ENCODE measurements at regions not wholly inside any gene's neighbourhood (a gene's known extent, or its start where the extent isn't known, plus 50 kb on each side); places are given as distances from the start of the nearest gene placed in this dataset.
"Not testable (repeated sequence)": the region's sequence is repeated elsewhere in the genome, so short reads cannot be mapped to it uniquely, and the experiment has no call there.

- TF ChIP-seq CTCF (tag by site-specific recombination; IDR thresholded peaks at IDR 0.05); ZNF639 (tag by site-specific recombination; IDR thresholded peaks at IDR 0.05); ZNF561 (tag by site-specific recombination; IDR thresholded peaks at IDR 0.05; ENCODE audit: borderline replicate concordance); ZBTB49 (tag by site-specific recombination; IDR thresholded peaks at IDR 0.05; ENCODE audit: low read depth); ZNF629 (tag by site-specific recombination; IDR thresholded peaks at IDR 0.05); REPIN1 (tag by site-specific recombination; IDR thresholded peaks at IDR 0.05; ENCODE audit: low read depth); ZNF155 (tag by site-specific recombination; IDR thresholded peaks at IDR 0.05): not testable (repeated sequence)
Measured at GRCh38 chr7:91440198-91440597, 176.0 kb downstream of the FZD1 start.
